GM12878 (cell line): ENCODE measurements at regions not wholly inside any gene's neighbourhood (a gene's known extent, or its start where the extent isn't known, plus 50 kb on each side); places are given as distances from the start of the nearest gene placed in this dataset.

Experiments
- ATAC-seq: fragments of 200-7000 bp; cut with Tn5 transposase; 3 replicates; pipeline ENCODE4 v1.9.1; 2020; ENCODE audit warnings: mild to moderate bottlenecking, moderate library complexity
- BruUV-seq: library from RNA; stranded (reverse); fragments of 400-500 nt; replicated peaks from 2 replicates; lab custom pipeline; 2021; lab: Mats Ljungman, UMichigan
- CTCF ChIA-PET: fragments of 300-600 bp; sonication (Branson Sonifier 250); formaldehyde crosslinking; extraction: SDS; loops from one replicate; lab custom pipeline; 2021; ENCODE audit warnings: inconsistent platforms; lab: Yijun Ruan, JAX
- POLR2A ChIA-PET: fragments of 350-600 bp; formaldehyde crosslinking; extraction: SDS; loops from one replicate; lab custom pipeline; 2021; ENCODE audit warnings: inconsistent platforms; lab: Charles Lee
- RAD21 ChIA-PET: fragments of 300-600 bp; sonication (Branson Sonifier 250); formaldehyde crosslinking; loops from one replicate; lab custom pipeline; 2023; ENCODE audit warnings: antibody characterized with exemption; ENCODE audit not compliant: unreplicated experiment; lab: Charles Lee
- SMC1A ChIA-PET: fragments of 300-600 bp; sonication (Branson Sonifier 250); formaldehyde crosslinking; loops from one replicate; lab custom pipeline; 2023; ENCODE audit not compliant: unreplicated experiment, uncharacterized antibody; lab: Charles Lee
- DNase-seq: peaks from one replicate; pipeline ENCODE4 v3.0.0-alpha.2; 2011; ENCODE audit warnings: low read depth, low spot score
- FAIRE-seq: peaks from 3 replicates; lab custom pipeline; 2011; peaks lifted over from hg19 to GRCh38; lab: Jason Lieb, UNC
- H2AFZ ChIP-seq: 2 replicates; pipeline ENCODE4 v1.6.0; 2011; ENCODE audit warnings: low read depth, low read length, control low read depth; ENCODE audit not compliant: control insufficient read depth
- H3K27ac ChIP-seq: 2 replicates; pipeline ENCODE4 v1.5.1; 2011; ENCODE audit warnings: control low read depth; ENCODE audit not compliant: control insufficient read depth, insufficient read depth
- H3K27me3 ChIP-seq, 2 experiments: replicated peaks in 1 of 2; 2 replicates each; pipeline versions ENCODE4 v1.6.0 to v1.6.1; 2011; ENCODE audit warnings: low read length in 1 of 2; ENCODE audit not compliant: control insufficient read depth in 2 of 2, insufficient read depth in 2 of 2
- H3K36me3 ChIP-seq, 2 experiments: 2 replicates each; pipeline ENCODE4 v1.5.1; 2011; ENCODE audit warnings: low read length in 1 of 2; ENCODE audit not compliant: control insufficient read depth in 2 of 2, insufficient read depth in 2 of 2
- H3K4me1 ChIP-seq: 2 replicates; pipeline ENCODE4 v1.6.1; 2011; ENCODE audit warnings: mild to moderate bottlenecking, low read length, moderate library complexity, mixed read lengths; ENCODE audit not compliant: control insufficient read depth, insufficient read depth
- H3K4me2 ChIP-seq: 2 replicates; pipeline ENCODE4 v1.6.0; 2011; ENCODE audit warnings: control low read depth; ENCODE audit not compliant: control insufficient read depth, insufficient read depth
- H3K4me3 ChIP-seq: fragments of 200-600 bp; sonication (generic); 2 replicates; pipeline ENCODE4 v1.5.1; 2016
- H3K79me2 ChIP-seq: 2 replicates; pipeline ENCODE4 v1.6.0; 2011; ENCODE audit warnings: low read length; ENCODE audit not compliant: control insufficient read depth, insufficient read depth
- H3K9ac ChIP-seq: 2 replicates; pipeline ENCODE4 v1.8.0; 2011; ENCODE audit warnings: low read length, control low read depth, mixed read lengths; ENCODE audit not compliant: control insufficient read depth, insufficient read depth
- H3K9me3 ChIP-seq: replicated peaks from 3 replicates; pipeline ENCODE4 v1.5.1; 2011; ENCODE audit warnings: mild to moderate bottlenecking, low read length; ENCODE audit not compliant: control insufficient read depth, insufficient read depth
- H4K20me1 ChIP-seq: 2 replicates; pipeline ENCODE4 v1.6.0; 2011; ENCODE audit not compliant: control insufficient read depth, insufficient read depth
- BCL11A ChIP-seq: IDR thresholded peaks from 2 replicates; pipeline ENCODE4 v1.6.1; 2011; ENCODE audit warnings: low read depth, low read length
- CHD4 ChIP-seq: fragments of 200-600 bp; sonication (generic); IDR thresholded peaks from 2 replicates; pipeline ENCODE4 v1.6.1; 2016; ENCODE audit warnings: mild to moderate bottlenecking
- DPF2 ChIP-seq: fragments of 450-650 bp; IDR thresholded peaks from 2 replicates; pipeline ENCODE4 v1.6.1; 2017; ENCODE audit warnings: mild to moderate bottlenecking
- E4F1 ChIP-seq: fragments of 450-650 bp; IDR thresholded peaks from 2 replicates; pipeline ENCODE4 v1.6.1; 2018; ENCODE audit warnings: borderline replicate concordance, mild to moderate bottlenecking; ENCODE audit not compliant: partially characterized antibody
- EP300 ChIP-seq, 2 experiments: fragments of 150-350 bp in 1 of 2; IDR thresholded peaks; 2 replicates each; pipeline ENCODE4 v1.6.1; 2011 to 2012; ENCODE audit warnings: low read depth in 2 of 2, low read length in 2 of 2, borderline replicate concordance in 1 of 2, improper control_type of control experiment in 1 of 2, inconsistent platforms in 1 of 2; ENCODE audit not compliant: control insufficient read depth in 1 of 2
- ETV6 ChIP-seq, 2 experiments: fragments of 450-650 bp in 1 of 2; IDR thresholded peaks in 1 of 2; conservative IDR thresholded peaks in 1 of 2; 2 replicates each; pipeline ENCODE4 v1.6.1; 2014; ENCODE audit warnings: antibody characterized with exemption in 1 of 2, borderline replicate concordance in 1 of 2, low read depth in 1 of 2, mild to moderate bottlenecking in 1 of 2, moderate library complexity in 1 of 2
- IRF4 ChIP-seq: IDR thresholded peaks from 2 replicates; pipeline ENCODE4 v1.6.1; 2011; ENCODE audit warnings: low read depth, low read length
- KDM1A ChIP-seq: fragments of 200-600 bp; sonication (generic); IDR thresholded peaks from 2 replicates; pipeline ENCODE4 v1.6.1; 2016; ENCODE audit warnings: borderline replicate concordance
- KLF5 ChIP-seq: fragments of 450-650 bp; IDR thresholded peaks from 2 replicates; pipeline ENCODE4 v1.6.1; 2014; ENCODE audit warnings: mild to moderate bottlenecking; ENCODE audit not compliant: partially characterized antibody
- NR2F1 ChIP-seq: fragments of 450-650 bp; conservative IDR thresholded peaks from 2 replicates; pipeline ENCODE4 v1.6.1; 2017; ENCODE audit warnings: mild to moderate bottlenecking
- PML ChIP-seq: IDR thresholded peaks from 2 replicates; pipeline ENCODE4 v1.6.1; 2012; ENCODE audit warnings: low read length, inconsistent platforms
- POLR2A ChIP-seq: IDR thresholded peaks from 2 replicates; pipeline ENCODE4 v1.6.1; 2011; ENCODE audit warnings: low read depth, mild to moderate bottlenecking, low read length
- RELA ChIP-seq: fragments of 450-650 bp; IDR thresholded peaks from 2 replicates; pipeline ENCODE4 v1.8.0; 2014; ENCODE audit warnings: borderline replicate concordance; ENCODE audit not compliant: partially characterized antibody
- RUNX3 ChIP-seq: IDR thresholded peaks from 2 replicates; pipeline ENCODE4 v1.6.1; 2012; ENCODE audit warnings: low read length, inconsistent platforms
- TCF7 ChIP-seq: IDR thresholded peaks from 2 replicates; pipeline ENCODE4 v1.6.1; 2014; ENCODE audit warnings: antibody characterized with exemption, borderline replicate concordance
- WGBS: methylation state at CpG from one replicate; pipeline ENCODE4 v1.1.6; 2016; ENCODE audit warnings: low lambda C conversion rate; ENCODE audit not compliant: insufficient replicate concordance, insufficient coverage; ENCODE audit errors: missing lambda C conversion rate; 5-methylcytosine and 5-hydroxymethylcytosine counted together
- in situ Hi-C: fragments of 300-500 bp; cut with MboI; formaldehyde crosslinking; loops from 9 replicates; pipeline ENCODE4 v1.14.3; 2018; ENCODE audit warnings: mixed read lengths
- intact Hi-C: fragments of 100-400 bp; cut with micrococcal nuclease; formaldehyde crosslinking; loops from one replicate; pipeline ENCODE4 v1.14.2; 2022; ENCODE audit not compliant: unreplicated experiment
- TF ChIP-seq, protein P1 (sequence below): fragments of 450-650 bp; IDR thresholded peaks from 2 replicates; pipeline ENCODE4 v1.6.1; 2016; ENCODE audit warnings: mild to moderate bottlenecking

GRCh38 chrX:139287155-139287924 is 243.2 kb upstream of the F9 start:
- FAIRE-seq = no peak
- ChIA-PET SMC1A (no interaction called here), CTCF (no interaction called here), RAD21 (no interaction called here), POLR2A (no interaction called here)
- Histone ChIP-seq H3K79me2 (no peaks in the 10 kb centered on the region), H3K4me3 (no peak overlapping the region), H3K4me2 (no peak overlapping the region), H4K20me1 (no peaks in the 10 kb centered on the region), H3K27ac (no peak overlapping the region), H3K4me1 (no peaks in the 10 kb centered on the region), H3K9me3 (no peaks in the 10 kb centered on the region; the same call in 2 of the 3 replicates), H3K36me3 (no peaks in the 10 kb centered on the region), H3K27me3 (no peaks in the 10 kb centered on the region), H2AFZ (no peak overlapping the region), H3K9ac (no peak overlapping the region)
- BruUV-seq = no TSS peak
- TF ChIP-seq IRF4 (no peak), DPF2 (no peak), RUNX3 (no peak), CHD4 (no peak), BCL11A (no peak), EP300 (IDR thresholded peaks at IDR 0.05; ENCODE audit: borderline replicate concordance in 1 of 2, control insufficient read depth in 1 of 2, low read depth in 2 of 2, low read length in 2 of 2) (no peak), PML (no peak), POLR2A (no peak), NR2F1 (no peak), RELA (no peak), ETV6 (conservative IDR thresholded peaks at IDR 0.05 in 1 of 2, IDR thresholded peaks at IDR 0.05 in 1 of 2; ENCODE audit: borderline replicate concordance in 1 of 2, low read depth in 1 of 2) (no peak), TCF7 (no peak), E4F1 (no peak), KLF5 (no peak), KDM1A (no peak)
- TF ChIP-seq, protein P1, sequence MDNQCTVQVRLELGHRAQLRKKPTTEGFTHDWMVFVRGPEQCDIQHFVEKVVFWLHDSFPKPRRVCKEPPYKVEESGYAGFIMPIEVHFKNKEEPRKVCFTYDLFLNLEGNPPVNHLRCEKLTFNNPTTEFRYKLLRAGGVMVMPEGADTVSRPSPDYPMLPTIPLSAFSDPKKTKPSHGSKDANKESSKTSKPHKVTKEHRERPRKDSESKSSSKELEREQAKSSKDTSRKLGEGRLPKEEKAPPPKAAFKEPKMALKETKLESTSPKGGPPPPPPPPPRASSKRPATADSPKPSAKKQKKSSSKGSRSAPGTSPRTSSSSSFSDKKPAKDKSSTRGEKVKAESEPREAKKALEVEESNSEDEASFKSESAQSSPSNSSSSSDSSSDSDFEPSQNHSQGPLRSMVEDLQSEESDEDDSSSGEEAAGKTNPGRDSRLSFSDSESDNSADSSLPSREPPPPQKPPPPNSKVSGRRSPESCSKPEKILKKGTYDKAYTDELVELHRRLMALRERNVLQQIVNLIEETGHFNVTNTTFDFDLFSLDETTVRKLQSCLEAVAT = no peak
- in situ Hi-C loops = no loop called here
- DNase-seq = no peak
- intact Hi-C loops = no loop called here
- 5% methylated on average over 2 of the region's 2 CpGs for WGBS
- ATAC-seq = no peak
